HUES64 (cell line): ENCODE measurements at regions not wholly inside any gene's neighbourhood (a gene's known extent, or its start where the extent isn't known, plus 50 kb on each side); places are given as distances from the start of the nearest gene placed in this dataset.

Experiments
- H3K27ac ChIP-seq: 2 replicates; pipeline ENCODE4 v1.7.0; 2013; ENCODE audit warnings: low read depth, low read length, inconsistent platforms
- H3K27me3 ChIP-seq: 2 replicates; pipeline ENCODE4 v1.6.1; 2013; ENCODE audit warnings: mild to moderate bottlenecking, low read length; ENCODE audit not compliant: insufficient read depth
- H3K36me3 ChIP-seq: 2 replicates; pipeline ENCODE4 v1.6.1; 2013; ENCODE audit warnings: mild to moderate bottlenecking, low read length; ENCODE audit not compliant: insufficient read depth
- H3K4me1 ChIP-seq: 2 replicates; pipeline ENCODE4 v1.6.1; 2013; ENCODE audit warnings: mild to moderate bottlenecking, low read length, moderate library complexity; ENCODE audit not compliant: insufficient read depth
- H3K4me3 ChIP-seq: 2 replicates; pipeline ENCODE4 v1.5.1; 2013; ENCODE audit warnings: mild to moderate bottlenecking, low read length, moderate library complexity
- H3K9ac ChIP-seq: 2 replicates; pipeline ENCODE4 v1.6.1; 2013; ENCODE audit warnings: mild to moderate bottlenecking, low read depth, low read length
- H3K9me3 ChIP-seq: 2 replicates; pipeline ENCODE4 v1.6.1; 2013; ENCODE audit warnings: low read depth, low read length; ENCODE audit not compliant: insufficient read depth
- WGBS: fragments of 150-250, 120-280 bp; methylation state at CpG from one replicate; pipeline ENCODE4 v1.1.7; 2013; ENCODE audit warnings: missing lambda C conversion rate; 5-methylcytosine and 5-hydroxymethylcytosine counted together

DNA sequence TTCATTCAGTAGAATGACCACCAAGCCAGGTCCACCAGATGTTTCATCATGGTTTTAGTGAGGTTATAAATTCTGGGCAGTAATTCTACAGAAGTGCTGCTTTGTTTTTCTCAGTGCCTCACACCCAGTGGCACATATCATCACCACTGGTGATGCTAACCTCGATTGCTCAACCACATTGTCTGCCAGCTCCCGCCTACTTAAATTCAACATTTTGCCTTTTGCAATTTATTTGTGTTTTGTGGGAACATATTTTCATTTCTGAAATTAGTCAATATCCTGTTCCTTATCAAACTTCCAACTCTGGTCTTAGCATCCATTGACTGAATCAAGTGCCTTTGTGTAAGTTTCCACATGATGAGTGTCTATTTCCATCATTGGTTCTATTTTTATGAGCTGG is 62.3 kb upstream of the TMEM178A start:
- Histone ChIP-seq H3K27me3 (no peaks in the 10 kb centered on the region), H3K4me1 (no peaks in the 10 kb centered on the region), H3K9ac (no peak overlapping the region), H3K4me3 (no peak overlapping the region), H3K9me3 (no peaks in the 10 kb centered on the region), H3K36me3 (no peaks in the 10 kb centered on the region), H3K27ac (no peak overlapping the region)
- 92% methylated on average over 1 of the region's 2 CpGs for WGBS

DNA sequence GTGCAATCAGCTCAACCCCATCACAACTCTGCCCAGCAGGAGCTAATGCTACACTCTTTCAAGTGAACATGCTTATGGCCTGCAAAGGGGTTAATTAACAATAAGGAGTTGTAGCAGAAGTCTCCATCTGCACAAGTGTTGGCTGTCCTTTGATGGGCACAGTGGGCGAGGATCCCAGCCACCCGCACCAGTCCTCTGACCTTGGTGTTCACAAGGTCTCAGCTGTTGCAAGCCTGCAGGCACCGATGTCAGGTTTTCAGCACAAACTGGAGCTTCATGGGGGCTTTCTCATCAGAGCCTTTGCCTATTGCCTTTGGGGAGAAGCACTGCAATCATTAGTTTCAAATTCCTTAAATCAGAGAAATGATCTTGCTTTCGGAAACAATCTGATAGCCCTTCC is 60.9 kb upstream of the TMEM178A start:
- no peak overlapping the region for H3K27ac ChIP-seq
- no peaks in the 10 kb centered on the region for H3K9me3 ChIP-seq
- no peak overlapping the region for H3K4me3 ChIP-seq
- no peak overlapping the region for H3K9ac ChIP-seq
- H3K27me3 ChIP-seq: no peaks in the 10 kb centered on the region
- H3K36me3 ChIP-seq: no peaks in the 10 kb centered on the region
- peaks cover 7% of the 10 kb centered on the region; the same call in 1 of the 2 replicates for H3K4me1 ChIP-seq
- whole genome bisulfite sequencing: 88% methylated on average over 4 of the region's 4 CpGs

DNA sequence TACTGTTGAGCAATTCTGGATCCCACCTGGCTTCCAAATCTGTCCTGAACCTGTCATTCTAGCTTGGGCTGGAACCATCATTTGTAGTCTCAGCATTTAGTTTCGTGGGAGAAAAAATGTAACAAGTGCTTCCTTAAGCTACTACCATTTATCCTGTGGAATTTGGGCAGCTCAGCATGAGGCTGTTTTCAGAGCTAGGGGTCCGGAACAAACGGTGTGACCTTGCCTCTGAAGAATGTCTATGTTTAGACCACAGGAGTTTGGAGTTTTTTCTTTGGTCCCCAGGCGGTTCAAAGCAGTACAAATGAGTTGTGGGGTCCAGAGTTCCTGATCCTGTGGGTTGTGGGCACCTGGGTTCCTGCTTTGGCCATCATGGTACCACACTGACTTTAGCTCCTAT is 59.1 kb upstream of the TMEM178A start:
- Histone ChIP-seq H3K4me3 (no peak overlapping the region), H3K4me1 (peaks cover 12% of the 10 kb centered on the region; the same call in 1 of the 2 replicates), H3K27ac (no peak overlapping the region), H3K9ac (no peak overlapping the region), H3K36me3 (no peaks in the 10 kb centered on the region), H3K9me3 (no peaks in the 10 kb centered on the region), H3K27me3 (no peaks in the 10 kb centered on the region)
- 58% methylated on average over 4 of the region's 4 CpGs for WGBS

DNA sequence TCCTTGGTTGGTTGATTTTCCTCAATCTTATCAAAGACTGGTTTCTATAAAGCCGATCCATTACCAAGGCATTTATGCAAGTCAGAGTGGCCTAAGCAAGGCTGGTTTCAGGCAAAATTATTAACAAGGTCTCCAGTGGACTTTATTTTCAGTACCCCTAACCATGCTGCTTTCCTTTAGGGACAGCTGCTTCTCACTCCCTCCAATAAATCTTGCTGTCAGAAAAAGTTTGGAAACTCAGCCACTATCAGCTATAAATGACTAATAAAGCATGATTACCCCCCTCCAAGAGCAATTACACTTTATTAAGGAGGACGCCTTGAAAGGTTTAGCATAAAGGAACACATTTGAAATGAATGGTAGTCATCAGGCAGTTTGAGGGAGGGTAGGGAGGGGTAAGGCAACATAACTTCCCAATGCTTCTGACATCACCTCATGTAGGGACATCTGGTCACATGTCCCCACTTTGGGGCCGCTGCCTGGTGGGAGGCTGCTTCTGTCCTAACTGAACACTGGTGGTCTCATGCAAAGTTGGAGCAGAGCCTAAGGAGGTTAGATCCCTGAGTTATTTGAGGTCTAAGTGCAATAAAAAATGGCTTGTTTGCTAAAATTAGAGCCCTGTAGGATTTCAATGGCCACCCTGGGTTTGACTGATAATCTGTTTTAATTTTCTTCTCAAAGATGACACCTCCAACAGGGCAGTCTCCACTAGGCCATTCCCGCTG is 58.0 kb upstream of the TMEM178A start:
- H3K9ac ChIP-seq: no peak overlapping the region
- H3K9me3 ChIP-seq: no peaks in the 10 kb centered on the region
- H3K36me3 ChIP-seq: no peaks in the 10 kb centered on the region
- H3K4me3 ChIP-seq: no peak overlapping the region
- no peak overlapping the region for H3K27ac ChIP-seq
- peaks cover 12% of the 10 kb centered on the region; the same call in 1 of the 2 replicates for H3K4me1 ChIP-seq
- WGBS: 89% methylated on average over 4 of the region's 4 CpGs
- H3K27me3 ChIP-seq: no peaks in the 10 kb centered on the region

DNA sequence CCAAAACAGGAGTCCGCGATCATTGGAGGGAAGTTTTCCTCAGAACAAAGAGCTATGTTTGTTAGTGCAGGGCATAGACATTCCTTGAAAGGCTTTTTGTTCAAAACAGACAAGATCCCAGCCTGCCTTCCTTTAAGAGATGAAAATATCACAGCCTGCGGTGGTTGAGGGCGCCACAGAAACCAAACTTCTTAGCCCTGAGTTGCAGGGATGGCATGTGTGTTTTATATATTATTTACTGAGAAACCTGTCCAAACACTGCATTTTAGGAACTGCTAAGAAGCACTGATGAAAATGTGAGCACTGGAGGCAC is 57.5 kb upstream of the TMEM178A start:
- H3K27me3 ChIP-seq: no peaks in the 10 kb centered on the region
- H3K4me1 ChIP-seq: peaks cover 12% of the 10 kb centered on the region; the same call in 1 of the 2 replicates
- H3K27ac ChIP-seq: no peak overlapping the region
- H3K36me3 ChIP-seq: no peaks in the 10 kb centered on the region
- H3K9me3 ChIP-seq: no peaks in the 10 kb centered on the region
- no peak overlapping the region for H3K4me3 ChIP-seq
- no peak overlapping the region for H3K9ac ChIP-seq
- WGBS: 93% methylated on average over 2 of the region's 4 CpGs

DNA sequence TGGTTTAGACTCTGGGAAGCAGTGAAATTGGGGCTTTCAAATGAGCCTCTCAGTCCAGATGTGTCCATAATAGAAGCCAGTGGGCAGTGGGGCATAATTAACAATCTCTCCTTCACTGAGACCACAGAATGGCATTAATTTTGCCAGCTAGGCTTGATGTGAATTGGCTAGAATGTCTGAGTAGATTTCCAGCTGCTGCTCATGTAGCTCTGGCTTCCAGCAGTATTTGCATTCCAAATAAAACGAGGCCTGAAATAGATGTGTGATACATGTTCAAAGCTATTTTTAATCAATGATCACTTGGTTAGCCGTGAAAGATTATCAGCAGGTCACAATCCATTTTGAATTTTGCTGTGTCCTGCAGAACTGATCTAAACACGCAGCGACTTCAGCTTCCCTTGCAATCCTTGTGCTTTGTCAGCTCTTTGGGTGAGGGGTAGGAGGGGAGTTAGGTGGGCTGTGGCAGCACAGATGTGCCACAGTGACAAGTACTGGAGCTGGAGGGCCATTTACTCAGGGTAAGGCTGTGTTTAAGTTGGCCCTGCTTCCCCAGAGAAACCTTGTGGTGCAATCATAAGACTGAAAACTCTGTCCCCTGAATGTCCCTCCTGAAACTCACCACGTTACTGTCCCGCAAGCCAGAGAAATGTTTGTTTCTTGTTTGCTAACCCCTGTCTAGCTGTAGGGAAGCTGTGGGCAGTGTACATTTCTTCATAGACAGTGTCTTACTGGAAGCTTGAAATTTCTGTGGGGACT is 56.9 kb upstream of the TMEM178A start:
- H3K4me1 ChIP-seq: peaks cover 12% of the 10 kb centered on the region; the same call in 1 of the 2 replicates
- no peaks in the 10 kb centered on the region for H3K27me3 ChIP-seq
- no peaks in the 10 kb centered on the region for H3K9me3 ChIP-seq
- H3K9ac ChIP-seq: no peak overlapping the region
- H3K4me3 ChIP-seq: no peak overlapping the region
- no peak overlapping the region for H3K27ac ChIP-seq
- H3K36me3 ChIP-seq: no peaks in the 10 kb centered on the region
- whole genome bisulfite sequencing: 93% methylated on average over 6 of the region's 6 CpGs

DNA sequence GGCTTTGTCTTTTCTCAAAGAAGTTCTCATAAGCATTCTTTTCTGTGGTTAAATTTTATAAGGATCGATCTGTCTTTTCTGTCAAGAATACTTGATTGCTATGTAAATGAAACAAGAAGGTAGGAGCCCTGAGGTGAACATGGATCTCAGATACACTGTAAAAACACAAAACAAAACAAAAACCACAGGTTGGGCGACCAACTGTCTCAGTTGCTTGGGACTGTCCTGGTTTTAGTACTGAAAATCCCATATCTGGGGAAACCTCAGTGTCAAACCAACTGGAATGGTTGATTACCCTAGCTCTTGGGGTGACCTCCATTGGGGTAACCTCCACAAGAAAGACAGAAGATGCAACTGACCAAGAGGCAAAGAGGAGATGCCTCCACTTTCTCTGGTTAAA is 55.8 kb upstream of the TMEM178A start:
- no peaks in the 10 kb centered on the region for H3K27me3 ChIP-seq
- no peaks in the 10 kb centered on the region for H3K9me3 ChIP-seq
- no peaks in the 10 kb centered on the region for H3K36me3 ChIP-seq
- H3K27ac ChIP-seq: no peak overlapping the region
- H3K9ac ChIP-seq: no peak overlapping the region
- H3K4me3 ChIP-seq: no peak overlapping the region
- WGBS: 96% methylated on average over 2 of the region's 2 CpGs
- peaks cover 12% of the 10 kb centered on the region; the same call in 1 of the 2 replicates for H3K4me1 ChIP-seq

DNA sequence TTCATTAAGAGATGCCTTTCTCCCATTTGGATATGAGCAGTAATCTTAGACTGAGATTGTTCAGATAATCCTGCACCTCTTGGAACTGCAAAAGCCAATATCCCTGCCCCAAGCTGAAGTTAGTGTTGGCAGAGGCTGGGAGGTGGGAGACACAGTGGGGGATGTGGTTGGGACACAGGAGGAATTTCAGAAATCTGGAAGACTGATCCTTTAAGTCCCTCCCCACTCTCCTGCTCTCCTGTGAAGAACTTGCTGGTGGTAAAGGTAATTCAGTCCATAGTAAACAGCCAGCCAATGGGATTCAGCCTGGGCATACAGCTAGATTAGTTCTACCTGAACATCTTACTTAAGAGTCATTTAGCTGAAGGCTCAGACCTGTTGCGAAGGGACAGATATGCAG is 50.0 kb upstream of the TMEM178A start:
- WGBS: 98% methylated on average over 1 of the region's 1 CpG
- H3K27ac ChIP-seq: no peak overlapping the region
- H3K9ac ChIP-seq: no peak overlapping the region

More for the DNA sequence above, 50.0 kb upstream of the TMEM178A start:
- H3K4me1 ChIP-seq: 0 out of 2 replicates have a peak, but pooled peaks cover 5% of the 10 kb centered on the region
- no peaks in the 10 kb centered on the region for H3K9me3 ChIP-seq
- H3K36me3 ChIP-seq: no peaks in the 10 kb centered on the region
- no peak overlapping the region for H3K4me3 ChIP-seq
- H3K27me3 ChIP-seq: no peaks in the 10 kb centered on the region
